Muscle layer of duodenum (tissue), 2 donors: ENCODE measurements at regions not wholly inside any gene's neighbourhood (a gene's known extent, or its start where the extent isn't known, plus 50 kb on each side); places are given as distances from the start of the nearest gene placed in this dataset.

Source experiments
- H3K27ac ChIP-seq: one replicate; pipeline ENCODE4 v1.7.0; 2013; ENCODE audit warnings: mild to moderate bottlenecking, low read length
- H3K27me3 ChIP-seq: one replicate; pipeline ENCODE4 v1.7.0; 2013; ENCODE audit warnings: low read depth, mild to moderate bottlenecking, control low read depth, low read length
- H3K36me3 ChIP-seq, 2 donors: one replicate each; pipeline ENCODE4 v1.7.0; 2013; ENCODE audit warnings: low read length in 2 of 2, control low read depth in 1 of 2, mild to moderate bottlenecking in 1 of 2; ENCODE audit not compliant: insufficient read depth in 2 of 2, control insufficient read depth in 1 of 2
- H3K4me1 ChIP-seq, 2 donors: one replicate each; pipeline ENCODE4 v1.7.0; 2013; ENCODE audit warnings: low read length in 2 of 2, mild to moderate bottlenecking in 2 of 2, control low read depth in 1 of 2, moderate library complexity in 1 of 2; ENCODE audit not compliant: insufficient read depth in 2 of 2, control insufficient read depth in 1 of 2
- H3K4me3 ChIP-seq, 2 donors: one replicate each; pipeline ENCODE4 v1.7.0; 2013; ENCODE audit warnings: low read length in 2 of 2, low read depth in 1 of 2, mild to moderate bottlenecking in 1 of 2
- H3K9me3 ChIP-seq, 2 donors: one replicate each; pipeline ENCODE4 v1.7.0; 2013; ENCODE audit warnings: low read length in 2 of 2, control low read depth in 1 of 2, mild to moderate bottlenecking in 1 of 2; ENCODE audit not compliant: control insufficient read depth in 1 of 2
- donor health status: healthy.

GRCh38 chr10:109025172-109025571, 898.1 kb downstream of the XPNPEP1 start:
- no peaks in the 10 kb centered on the region for H3K4me1 ChIP-seq
- H3K36me3 ChIP-seq, result no peaks in the 10 kb centered on the region
- H3K27ac ChIP-seq, result no peak overlapping the region
- no peak overlapping the region for H3K4me3 ChIP-seq
- no peaks in the 10 kb centered on the region for H3K27me3 ChIP-seq
- no peaks in the 10 kb centered on the region for H3K9me3 ChIP-seq

- H3K4me1 ChIP-seq, result no peaks in the 10 kb centered on the region
- no peaks in the 10 kb centered on the region for H3K27me3 ChIP-seq
- no peaks in the 10 kb centered on the region for H3K9me3 ChIP-seq
- no peaks in the 10 kb centered on the region for H3K36me3 ChIP-seq
- no peak overlapping the region for H3K27ac ChIP-seq
- H3K4me3 ChIP-seq, result no peak overlapping the region
These were observed 900.8 kb downstream of the XPNPEP1 start for GRCh38 chr10:109022417-109023049.

- Histone ChIP-seq H3K36me3 (no peaks in the 10 kb centered on the region), H3K4me3 (no peak overlapping the region), H3K27ac (no peak overlapping the region), H3K27me3 (no peaks in the 10 kb centered on the region), H3K4me1 (no peaks in the 10 kb centered on the region), H3K9me3 (no peaks in the 10 kb centered on the region)
These were observed 904.3 kb downstream of the XPNPEP1 start for GRCh38 chr10:109019001-109019424.

GRCh38 chr10:109007514-109007913, 915.8 kb downstream of the XPNPEP1 start:
- H3K9me3 ChIP-seq, result no peaks in the 10 kb centered on the region
- H3K27ac ChIP-seq, result no peak overlapping the region
- no peak overlapping the region for H3K4me3 ChIP-seq
- H3K4me1 ChIP-seq, result no peaks in the 10 kb centered on the region
- H3K27me3 ChIP-seq, result no peaks in the 10 kb centered on the region
- H3K36me3 ChIP-seq, result no peaks in the 10 kb centered on the region

- H3K4me1 ChIP-seq, result no peaks in the 10 kb centered on the region
These were observed 932.9 kb downstream of the XPNPEP1 start for GRCh38 chr10:108990441-108990840.

GRCh38 chr10:108989976-108990375, 933.3 kb downstream of the XPNPEP1 start:
- no peak overlapping the region for H3K27ac ChIP-seq

More at GRCh38 chr10:108990441-108990840, 932.9 kb downstream of the XPNPEP1 start:
- no peak overlapping the region for H3K4me3 ChIP-seq
- H3K36me3 ChIP-seq, result no peaks in the 10 kb centered on the region
- no peaks in the 10 kb centered on the region for H3K27me3 ChIP-seq
- no peaks in the 10 kb centered on the region for H3K9me3 ChIP-seq
- H3K27ac ChIP-seq, result no peak overlapping the region

GRCh38 chr10:108982159-108982558, 941.2 kb downstream of the XPNPEP1 start:
- no peaks in the 10 kb centered on the region for H3K27me3 ChIP-seq
- H3K4me1 ChIP-seq, result no peaks in the 10 kb centered on the region
- no peak overlapping the region for H3K4me3 ChIP-seq
- H3K27ac ChIP-seq, result no peak overlapping the region
- peaks cover 0 to 4% of the 10 kb centered on the region in 2 donors for H3K9me3 ChIP-seq
- H3K36me3 ChIP-seq, result no peaks in the 10 kb centered on the region

More at GRCh38 chr10:108989976-108990375, 933.3 kb downstream of the XPNPEP1 start:
- H3K4me3 ChIP-seq, result no peak overlapping the region
- H3K9me3 ChIP-seq, result no peaks in the 10 kb centered on the region
- H3K4me1 ChIP-seq, result no peaks in the 10 kb centered on the region
- no peaks in the 10 kb centered on the region for H3K27me3 ChIP-seq
- no peaks in the 10 kb centered on the region for H3K36me3 ChIP-seq

GRCh38 chr10:108980869-108981268, 942.4 kb downstream of the XPNPEP1 start:
- H3K36me3 ChIP-seq, result no peaks in the 10 kb centered on the region
- no peaks in the 10 kb centered on the region for H3K4me1 ChIP-seq
- H3K27ac ChIP-seq, result no peak overlapping the region
- H3K27me3 ChIP-seq, result no peaks in the 10 kb centered on the region
- peaks cover 0 to 4% of the 10 kb centered on the region in 2 donors for H3K9me3 ChIP-seq
- no peak overlapping the region for H3K4me3 ChIP-seq

GRCh38 chr10:108975459-108976058, 947.8 kb downstream of the XPNPEP1 start:
- H3K27me3 ChIP-seq, result no peaks in the 10 kb centered on the region
- peaks cover 0 to 4% of the 10 kb centered on the region in 2 donors for H3K9me3 ChIP-seq

GRCh38 chr10:108970016-108970415, 953.3 kb downstream of the XPNPEP1 start:
- Histone ChIP-seq H3K27me3 (no peaks in the 10 kb centered on the region), H3K9me3 (no peaks in the 10 kb centered on the region), H3K27ac (no peak overlapping the region), H3K36me3 (no peaks in the 10 kb centered on the region), H3K4me1 (no peaks in the 10 kb centered on the region), H3K4me3 (no peak overlapping the region)

More at GRCh38 chr10:108975459-108976058, 947.8 kb downstream of the XPNPEP1 start:
- Histone ChIP-seq H3K4me3 (no peak overlapping the region), H3K4me1 (no peaks in the 10 kb centered on the region), H3K27ac (no peak overlapping the region), H3K36me3 (no peaks in the 10 kb centered on the region)

GRCh38 chr10:108966411-108966810, 956.9 kb downstream of the XPNPEP1 start:
- Histone ChIP-seq H3K27ac (no peak overlapping the region), H3K4me3 (no peak overlapping the region), H3K4me1 (no peaks in the 10 kb centered on the region), H3K36me3 (no peaks in the 10 kb centered on the region), H3K9me3 (no peaks in the 10 kb centered on the region), H3K27me3 (no peaks in the 10 kb centered on the region)

GRCh38 chr10:108966005-108966404, 957.3 kb downstream of the XPNPEP1 start:
- Histone ChIP-seq H3K4me1 (no peaks in the 10 kb centered on the region), H3K36me3 (no peaks in the 10 kb centered on the region), H3K9me3 (no peaks in the 10 kb centered on the region), H3K27me3 (no peaks in the 10 kb centered on the region), H3K4me3 (no peak overlapping the region), H3K27ac (no peak overlapping the region)
